Fibroblast of lung (primary cell): ENCODE measurements at regions not wholly inside any gene's neighbourhood (a gene's known extent, or its start where the extent isn't known, plus 50 kb on each side); places are given as distances from the start of the nearest gene placed in this dataset.

Experiments used
- CTCF ChIP-seq, 2 donors: IDR thresholded peaks in 1 of 2; conservative IDR thresholded peaks in 1 of 2; 1 replicate in 1 of 2; 2 replicates in 1 of 2; pipeline ENCODE4 v1.5.1; 2011 to 2012; ENCODE audit warnings: low read length in 2 of 2, control low read depth in 1 of 2, inconsistent platforms in 1 of 2, low read depth in 1 of 2, mild to moderate bottlenecking in 1 of 2
- EZH2 ChIP-seq: IDR thresholded peaks from 2 replicates; pipeline ENCODE4 v1.5.1; 2012; ENCODE audit warnings: low read length, control low read depth, mild to moderate bottlenecking; ENCODE audit errors: missing control alignments

- no peak for TF ChIP-seq CTCF (conservative IDR thresholded peaks at IDR 0.05 in 1 of 2, IDR thresholded peaks at IDR 0.05 in 1 of 2; ENCODE audit: low read depth in 1 of 2, low read length in 2 of 2)
- no peak for TF ChIP-seq EZH2
Observed at GRCh38 chr5:4927097-4927496, 213.0 kb upstream of the ADAMTS16 start.
